ENCODE measurements at regions not wholly inside any gene's neighbourhood (a gene's known extent, or its start where the extent isn't known, plus 50 kb on each side); places are given as distances from the start of the nearest gene placed in this dataset.

- TF ChIP-seq CTCF (IDR thresholded peaks at IDR 0.05) (no peak), POLR2A (IDR thresholded peaks at IDR 0.05) (no peak)
Observed at GRCh38 chr14:86518298-86518697, 988.4 kb downstream of the FLRT2 start.
